NCI-H1417 (cell line): ENCODE measurements at regions not wholly inside any gene's neighbourhood (a gene's known extent, or its start where the extent isn't known, plus 50 kb on each side); places are given as distances from the start of the nearest gene placed in this dataset.
"Not testable (repeated sequence)": the region's sequence is repeated elsewhere in the genome, so short reads cannot be mapped to it uniquely, and the experiment has no call there.

Experiments used
- DNase-seq, 3 experiments: peaks; one replicate each; lab custom pipeline; 2025; lab: John Stamatoyannopoulos, UW

DNA sequence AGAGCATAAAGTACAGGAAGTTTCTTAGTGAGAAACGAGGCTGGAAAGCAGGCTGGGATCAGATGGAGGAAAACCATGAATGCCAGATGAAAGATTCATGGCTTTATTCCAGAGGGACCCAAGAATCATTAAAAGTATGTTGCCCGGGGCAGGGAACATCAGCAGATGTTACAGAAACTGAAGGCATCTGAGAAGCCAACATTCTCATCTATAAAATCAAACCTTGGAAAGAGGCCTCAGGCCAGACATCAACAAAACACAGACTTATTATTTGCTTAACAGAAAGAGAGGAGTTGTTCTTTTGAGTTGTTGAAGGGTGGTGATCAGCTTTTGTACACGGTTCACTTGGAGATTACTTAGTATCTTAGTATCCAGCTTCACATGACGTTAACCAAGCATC, 543.6 kb downstream of the RFC3 start:
- DNase-seq: no peak

DNA sequence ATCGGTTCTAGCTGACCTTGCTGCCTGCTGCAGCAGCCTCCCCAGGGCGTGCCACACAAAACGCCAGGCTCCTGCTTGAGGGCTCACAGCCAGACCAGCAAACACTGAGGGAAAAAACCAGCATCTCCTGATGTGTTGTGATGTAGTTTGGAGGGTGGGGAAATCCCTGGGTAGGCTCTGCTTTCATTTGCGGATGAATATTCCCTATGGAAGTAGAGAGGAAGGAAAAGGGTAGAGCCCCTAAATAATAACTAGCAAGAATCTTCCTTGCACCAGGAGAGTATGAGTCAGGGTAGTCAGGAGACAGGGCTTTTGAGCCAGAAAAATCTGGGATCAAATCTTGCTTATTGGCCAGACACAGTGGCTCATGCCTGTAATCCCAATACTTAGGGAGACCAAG, 545.3 kb downstream of the RFC3 start:
- DNase-seq: no peak

DNA sequence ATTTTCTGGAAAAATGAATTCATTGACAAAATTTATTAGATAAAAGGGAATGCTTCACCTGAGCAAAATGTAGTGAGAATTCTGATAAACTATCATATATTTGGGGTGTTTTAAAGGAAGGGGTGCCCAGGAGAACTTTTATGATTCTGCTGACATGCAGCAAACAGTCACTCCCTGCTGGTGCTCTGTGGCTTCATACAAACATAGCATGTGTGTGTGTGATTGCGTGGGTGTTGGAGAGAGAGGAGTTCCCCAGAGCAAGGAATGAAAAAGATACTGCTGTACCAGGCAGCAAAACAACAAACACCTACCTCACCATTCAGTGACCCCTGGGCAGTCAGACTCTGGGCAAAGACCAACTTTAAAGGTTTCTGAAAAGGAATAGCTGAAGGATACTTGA, 546.7 kb downstream of the RFC3 start:
- DNase-seq: no peak

DNA sequence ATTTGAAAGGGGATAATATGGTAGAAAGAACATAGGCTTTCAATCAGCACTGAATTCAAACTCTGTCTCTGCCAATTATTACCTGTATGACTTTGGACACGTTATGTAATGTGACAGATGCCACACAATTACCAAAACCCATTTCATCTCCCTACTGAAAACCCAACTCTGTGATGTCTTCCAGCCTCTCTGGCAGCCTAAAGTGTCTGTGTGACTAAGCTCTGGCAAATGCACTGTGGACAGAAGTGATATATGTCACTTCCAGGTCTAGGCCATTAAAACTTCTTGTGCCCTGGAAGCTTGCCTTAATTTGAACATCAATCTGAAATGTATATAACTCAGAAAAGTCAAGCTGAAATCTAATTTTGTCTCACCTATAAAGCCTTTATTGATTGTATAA, 552.0 kb downstream of the RFC3 start:
- no peak for DNase-seq

DNA sequence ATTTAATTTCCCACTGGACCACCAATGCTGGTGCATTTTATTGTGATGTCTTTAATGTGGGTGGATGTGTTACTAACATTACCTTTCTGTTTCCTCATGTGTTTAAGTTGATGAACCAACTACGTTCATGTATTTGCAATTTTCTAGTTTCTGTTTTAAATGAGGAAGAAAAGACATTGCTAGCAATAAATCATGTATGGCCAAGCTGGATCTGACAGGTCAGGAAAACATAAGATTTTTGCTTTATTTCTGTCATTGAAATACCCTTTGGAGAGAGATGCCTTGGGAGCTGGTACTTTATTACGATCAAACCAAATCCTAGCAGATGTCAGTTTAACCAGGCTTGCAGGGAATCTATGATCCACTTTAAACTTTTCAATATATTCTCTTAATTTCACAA, 553.2 kb downstream of the RFC3 start:
- no peak for DNase-seq

DNA sequence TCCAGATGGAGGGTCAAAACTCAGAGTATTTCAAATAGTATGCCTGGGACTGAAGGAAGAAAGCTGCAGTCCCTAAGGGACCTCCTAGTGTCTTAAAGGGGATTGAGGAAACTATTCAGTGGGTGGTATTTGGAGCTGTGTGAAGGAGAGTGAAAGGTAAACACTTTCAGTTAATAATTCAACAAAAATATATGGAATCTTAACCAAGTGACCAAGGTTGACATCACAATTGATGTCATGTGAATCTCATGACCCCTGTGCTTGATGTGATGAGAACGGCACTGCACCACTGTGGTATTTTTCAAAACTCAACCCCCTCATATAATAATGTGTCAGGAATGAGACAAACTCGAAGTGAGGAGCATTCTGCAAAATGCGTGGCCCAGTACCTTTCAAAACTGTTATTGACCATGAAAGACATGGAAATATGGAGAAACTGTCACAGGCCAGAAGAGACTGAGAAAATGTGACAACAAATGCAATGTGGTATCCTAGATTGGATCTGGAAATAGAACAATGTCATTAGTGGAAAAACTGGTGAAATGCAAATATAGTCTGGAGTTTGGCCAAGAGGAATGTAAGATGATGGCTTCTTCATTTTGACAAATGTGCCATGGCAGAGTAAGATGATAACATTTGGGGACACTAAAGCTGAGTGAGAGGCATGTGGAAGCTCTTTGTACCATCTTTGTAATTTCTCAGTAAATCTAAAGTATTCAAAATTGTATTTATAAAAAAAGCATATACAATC, 553.9 kb downstream of the RFC3 start:
- DNase-seq: no peak

DNA sequence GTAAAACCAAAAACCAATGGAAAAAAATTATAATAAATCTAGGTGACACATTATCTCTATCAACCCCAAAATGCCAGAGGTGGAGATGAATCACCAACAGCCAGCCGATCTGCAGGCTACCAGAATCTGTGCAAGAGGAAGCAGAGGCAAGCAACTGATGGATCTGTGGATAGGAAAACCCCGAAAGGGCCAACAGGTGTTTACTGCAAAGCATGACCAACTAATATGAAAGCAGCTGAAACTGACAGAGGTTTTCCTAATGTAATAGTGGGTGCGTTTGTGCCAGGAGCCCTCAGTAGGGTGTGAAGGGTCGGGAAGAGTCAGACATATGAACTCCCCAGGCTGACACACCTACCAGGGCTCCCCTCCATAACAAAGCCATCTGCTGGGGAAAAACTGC, 554.6 kb downstream of the RFC3 start:
- DNase-seq: no peak

DNA sequence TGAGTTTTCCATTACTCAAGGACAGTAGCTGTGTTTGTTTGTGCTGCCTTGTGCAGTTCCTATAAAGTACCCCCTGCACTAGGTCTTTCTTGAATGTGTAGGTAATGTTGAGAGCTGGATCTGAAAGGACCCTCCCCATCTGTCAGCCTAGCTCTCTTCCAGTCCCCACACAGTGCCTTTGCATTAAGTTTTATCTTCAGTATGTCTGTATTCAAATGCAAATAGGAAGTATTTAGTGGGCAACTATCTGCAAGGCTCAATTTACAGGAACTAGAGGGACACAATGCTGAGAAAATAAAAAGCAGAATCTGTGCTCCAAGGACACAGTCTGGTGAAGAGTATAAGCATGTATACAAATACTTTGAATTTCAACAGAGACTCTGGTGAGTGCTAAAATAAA, 558.5 kb downstream of the RFC3 start:
- no peak for DNase-seq

DNA sequence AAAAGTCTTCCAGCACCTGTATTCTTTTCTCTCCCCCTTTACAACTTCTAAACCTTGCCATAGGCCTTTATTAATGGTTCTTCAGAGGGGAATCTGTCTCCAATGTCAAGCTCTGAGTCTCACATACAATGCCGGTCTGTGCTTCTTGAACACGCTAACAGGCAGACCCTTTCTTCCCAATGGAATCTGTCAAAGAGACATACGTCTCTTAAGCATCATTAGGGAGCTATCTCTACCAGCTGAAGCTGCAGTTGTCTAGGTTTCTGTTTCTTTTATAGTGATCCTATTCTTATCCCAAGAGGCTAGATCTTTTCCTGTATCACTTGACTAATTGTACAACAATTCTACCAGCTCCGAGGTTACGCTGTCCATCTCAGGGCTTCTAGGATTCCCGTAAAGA, 560.8 kb upstream of the NBEA start:
- no peak for DNase-seq

DNA sequence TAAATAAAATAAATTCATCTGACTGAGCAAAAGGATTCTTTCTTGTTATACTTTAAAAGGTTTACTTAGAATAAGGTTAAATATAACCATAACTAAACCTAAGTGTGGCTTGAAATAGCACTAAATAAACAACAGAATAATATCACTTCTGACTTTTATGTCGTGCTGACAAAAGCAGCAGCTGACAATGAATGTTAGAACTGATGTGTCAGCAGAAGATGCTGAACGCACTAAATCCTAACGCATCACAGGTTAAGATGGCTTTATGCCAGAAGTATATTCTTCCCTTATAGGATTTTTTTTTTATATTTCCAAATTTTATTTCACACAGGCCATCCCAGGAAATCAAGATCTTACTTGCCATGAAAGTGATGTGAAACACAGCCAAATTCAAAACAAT, 558.3 kb upstream of the NBEA start:
- no peak for DNase-seq

DNA sequence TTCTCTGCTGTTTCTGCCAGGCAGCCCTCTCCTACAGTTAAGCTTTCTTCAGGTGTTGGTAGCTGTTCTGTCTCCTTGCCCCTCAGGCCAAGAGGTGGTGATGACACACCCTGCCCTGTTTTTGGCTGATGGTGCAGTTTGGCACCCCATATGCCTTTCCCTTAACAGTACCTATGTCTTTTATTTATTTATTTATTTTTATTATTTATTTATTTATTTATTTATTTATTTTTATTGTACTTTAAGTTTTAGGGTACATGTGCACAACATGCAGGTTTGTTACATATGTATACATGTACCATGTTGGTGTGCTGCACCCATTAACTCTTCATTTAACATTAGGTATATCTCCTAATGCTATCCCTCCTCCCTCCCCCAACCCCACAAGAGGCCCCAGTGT, 555.8 kb upstream of the NBEA start:
- DNase-seq: not testable (repeated sequence)

DNA sequence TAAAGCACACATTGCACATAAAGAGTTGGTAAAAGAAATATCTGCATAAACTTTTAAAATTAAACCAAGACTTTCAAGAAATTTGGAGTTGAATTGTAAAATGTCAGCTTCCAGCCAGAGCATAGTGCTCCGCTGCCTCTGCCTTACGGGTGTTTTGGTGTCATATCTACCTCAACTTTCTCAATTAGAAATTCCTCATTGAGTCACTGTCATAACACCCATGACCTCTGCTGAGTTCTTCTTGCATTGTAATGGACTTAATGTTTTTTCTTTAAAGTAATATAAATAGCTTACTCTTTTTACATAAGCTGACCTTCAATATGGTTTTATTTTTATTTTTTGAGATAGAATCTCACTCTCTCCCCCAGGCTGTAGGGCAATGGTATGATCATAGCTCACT, 551.0 kb upstream of the NBEA start:
- DNase-seq: no peak

DNA sequence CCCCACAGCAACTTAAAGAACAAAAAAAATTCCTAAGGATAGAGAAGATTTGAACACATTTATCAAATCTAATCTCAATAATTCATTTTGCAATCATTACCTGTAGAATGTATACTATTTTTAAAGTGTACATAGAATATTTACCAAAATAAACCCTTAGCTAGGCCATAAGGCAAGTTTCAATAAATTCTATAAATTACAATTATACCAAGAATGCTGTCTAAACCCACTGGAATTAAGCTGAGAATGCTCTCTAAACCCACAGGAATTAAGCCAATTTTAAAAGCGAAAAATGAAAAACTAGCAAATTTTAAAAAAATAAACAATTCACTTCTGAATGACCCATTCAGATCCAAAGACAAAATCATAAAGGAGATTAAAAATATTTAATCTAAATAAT, 540.4 kb upstream of the NBEA start:
- no peak for DNase-seq

DNA sequence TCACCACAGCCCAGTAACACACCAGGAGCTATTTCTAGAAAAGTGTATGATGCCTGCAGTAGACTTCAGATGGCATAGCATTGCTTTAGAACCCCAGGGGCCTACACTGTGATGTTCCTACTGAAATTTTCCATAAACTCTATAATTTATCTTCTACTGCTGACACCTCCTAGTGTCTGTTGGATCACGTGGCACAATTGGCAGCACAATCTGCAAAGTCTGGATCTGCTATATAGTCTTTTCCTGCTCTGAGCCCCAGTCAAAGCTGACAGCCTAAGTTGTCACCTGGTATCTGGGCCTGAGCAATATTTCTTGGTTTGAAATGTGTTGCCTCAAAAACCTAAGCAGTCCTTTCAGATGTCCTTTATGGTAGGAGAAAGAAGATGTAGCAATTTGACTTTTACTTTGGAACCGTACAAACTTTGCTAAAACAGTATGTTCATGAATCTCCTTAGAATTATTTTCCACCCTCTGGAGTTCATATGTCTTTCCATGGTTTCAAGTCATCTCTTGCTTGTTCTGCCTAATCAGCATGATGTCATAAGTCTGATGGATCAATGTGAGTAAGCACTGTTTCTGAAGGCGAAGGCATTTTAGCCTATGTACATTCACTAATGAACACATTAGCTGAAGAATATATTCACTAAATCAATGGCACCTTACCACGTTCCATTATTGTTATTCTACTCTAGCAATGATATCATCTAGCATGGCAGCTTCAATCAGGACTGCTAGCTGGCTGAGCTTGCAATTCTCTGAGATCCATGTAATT, 536.5 kb upstream of the NBEA start:
- DNase-seq: no peak

DNA sequence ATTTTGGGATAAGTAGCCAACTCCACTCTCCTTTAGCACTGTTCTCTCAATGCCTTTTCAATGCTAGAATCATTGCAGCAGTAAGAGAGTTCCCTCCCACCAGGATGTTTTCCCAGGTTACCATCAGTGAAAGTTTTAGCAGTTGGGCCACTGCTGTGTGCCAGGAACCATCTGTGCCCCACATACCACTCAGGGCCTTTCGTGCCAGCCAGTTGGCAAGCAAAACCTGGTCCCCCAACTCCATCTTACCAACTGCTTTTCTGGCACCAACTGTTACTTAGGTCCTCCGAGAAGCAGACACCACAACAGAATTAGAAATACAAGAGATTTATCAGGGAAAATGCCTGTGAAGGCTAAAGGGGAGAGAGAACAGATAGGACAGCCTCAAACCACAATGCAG, 533.4 kb upstream of the NBEA start:
- DNase-seq: no peak

DNA sequence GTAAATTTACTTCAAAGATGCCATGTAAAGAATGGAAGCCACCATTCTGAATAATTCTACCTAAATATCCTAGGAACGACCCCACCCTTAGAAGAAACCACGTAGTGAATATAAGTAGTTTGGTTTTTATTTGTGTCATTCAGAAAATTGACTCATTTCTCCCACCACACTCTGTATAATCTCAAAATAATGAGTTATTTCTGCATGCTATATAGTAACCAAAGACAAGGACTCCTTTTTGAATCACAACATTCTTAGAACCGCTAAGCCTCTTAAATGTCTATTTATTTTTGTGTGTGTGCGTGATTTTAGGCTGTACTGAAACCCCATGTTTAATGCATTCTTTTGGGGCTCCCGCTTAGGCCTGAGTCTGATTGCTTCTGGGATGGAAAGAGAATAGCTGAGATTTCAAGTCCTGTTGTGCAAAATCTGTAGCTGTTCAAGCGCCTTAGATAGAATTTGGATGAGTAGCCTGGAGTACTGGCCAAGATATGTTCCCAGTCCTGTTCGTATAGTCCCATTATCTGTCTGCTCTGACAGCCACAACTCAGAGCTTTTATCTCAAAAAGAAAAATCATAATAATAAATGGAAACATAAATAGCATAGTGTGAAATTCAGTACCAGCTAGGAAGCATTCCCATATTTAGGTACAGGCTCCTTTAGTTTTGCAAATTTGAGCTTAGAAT, 532.4 kb upstream of the NBEA start:
- DNase-seq: no peak

DNA sequence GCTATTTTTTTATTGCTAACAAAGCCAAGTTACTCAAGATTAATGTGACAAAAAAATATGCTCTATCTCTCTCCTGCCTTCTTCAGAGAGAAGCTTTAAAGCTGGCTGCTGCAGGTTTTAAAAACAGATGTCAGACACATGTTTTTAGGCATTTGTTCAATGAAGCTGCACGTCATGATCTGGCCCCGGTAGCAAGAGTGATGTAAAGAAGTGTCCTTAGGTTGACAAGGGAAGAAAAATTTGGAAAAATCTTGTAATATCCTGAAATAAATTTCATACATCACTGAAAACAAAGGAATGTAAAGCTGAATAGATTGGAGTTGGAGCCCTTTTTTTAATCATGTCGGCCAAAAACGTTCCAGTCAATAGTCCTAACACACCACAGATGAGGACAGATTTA, 531.4 kb upstream of the NBEA start:
- DNase-seq: no peak

DNA sequence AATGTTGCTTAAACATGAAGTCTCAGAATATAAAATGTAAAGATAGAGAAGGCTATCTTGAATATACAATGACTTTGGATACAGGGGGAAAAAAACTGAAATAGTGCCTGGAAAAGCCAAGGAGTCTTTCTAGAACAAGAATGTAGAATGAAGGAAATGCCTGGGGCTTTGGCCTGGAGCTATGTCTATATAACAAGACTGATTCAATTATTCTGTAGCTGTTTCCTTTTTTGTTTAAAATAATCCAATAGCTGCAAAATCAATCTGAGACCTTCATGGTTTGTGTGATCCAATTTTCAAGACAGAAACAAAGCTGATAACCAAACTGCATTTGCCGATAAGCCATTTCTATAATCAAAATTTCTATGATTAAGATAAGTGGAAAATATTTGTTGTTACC, 530.9 kb upstream of the NBEA start:
- no peak for DNase-seq

DNA sequence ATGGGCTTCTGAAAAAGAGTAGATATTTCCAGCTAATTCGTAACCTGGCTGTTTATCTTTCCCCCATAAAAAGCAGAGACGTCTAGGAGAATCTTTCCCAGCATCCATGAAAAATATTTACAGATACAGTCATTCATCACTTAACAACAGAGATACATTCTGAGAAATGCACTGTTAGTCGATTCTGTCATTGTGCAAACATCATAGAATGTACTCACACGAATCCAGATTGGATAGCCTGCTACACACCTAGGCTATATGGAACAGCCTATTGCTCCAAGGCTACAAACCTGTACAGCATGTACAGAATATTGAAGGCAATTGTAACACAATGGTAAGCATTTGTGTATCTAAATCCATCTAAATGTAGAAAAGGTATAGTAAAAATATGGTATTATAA, 530.2 kb upstream of the NBEA start:
- DNase-seq: no peak

DNA sequence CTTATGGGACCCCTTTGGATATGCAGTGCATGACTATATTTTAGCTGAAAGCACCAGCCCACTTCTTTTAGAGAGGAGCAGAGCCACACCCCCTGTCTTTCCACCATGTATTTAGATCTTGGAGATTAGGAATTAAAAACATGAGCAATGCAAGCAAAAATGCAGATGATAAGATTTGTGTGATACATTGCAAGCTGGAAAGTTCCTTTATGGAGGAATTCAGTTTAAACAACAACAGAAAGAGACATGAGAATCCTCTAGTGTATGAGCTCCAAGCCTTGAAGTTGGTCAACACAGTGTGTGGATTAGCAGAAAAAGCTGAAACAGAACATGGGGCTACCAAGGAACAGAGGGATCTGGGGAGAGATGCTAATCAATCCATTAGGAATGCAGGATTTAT, 529.8 kb upstream of the NBEA start:
- no peak for DNase-seq

DNA sequence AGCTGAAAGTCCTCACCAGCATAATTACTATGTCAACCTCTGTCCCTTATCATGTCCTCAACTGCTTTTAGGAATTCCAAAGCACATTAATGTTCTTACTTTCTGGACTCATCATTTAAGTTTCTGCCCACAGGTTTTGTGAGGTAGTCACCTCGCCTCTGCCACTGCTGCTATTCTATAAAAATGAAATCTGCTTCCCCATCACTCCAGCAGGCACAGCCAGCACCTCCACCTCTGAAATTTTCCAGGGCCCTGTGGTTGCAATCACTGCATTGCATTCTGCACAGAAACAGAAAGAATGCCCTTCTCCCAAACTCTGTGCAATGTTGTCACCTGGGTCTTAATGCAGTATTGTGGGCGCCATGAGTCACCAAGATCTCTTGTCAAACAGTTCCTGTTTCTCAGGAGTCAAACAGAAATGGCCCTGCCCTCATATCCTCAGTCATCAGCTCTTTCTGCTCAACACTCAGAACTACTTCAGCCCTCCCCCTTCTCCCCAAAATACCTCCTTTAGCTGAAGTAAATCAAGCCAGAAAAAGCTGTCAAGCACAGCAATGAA, 529.2 kb upstream of the NBEA start:
- DNase-seq: no peak

DNA sequence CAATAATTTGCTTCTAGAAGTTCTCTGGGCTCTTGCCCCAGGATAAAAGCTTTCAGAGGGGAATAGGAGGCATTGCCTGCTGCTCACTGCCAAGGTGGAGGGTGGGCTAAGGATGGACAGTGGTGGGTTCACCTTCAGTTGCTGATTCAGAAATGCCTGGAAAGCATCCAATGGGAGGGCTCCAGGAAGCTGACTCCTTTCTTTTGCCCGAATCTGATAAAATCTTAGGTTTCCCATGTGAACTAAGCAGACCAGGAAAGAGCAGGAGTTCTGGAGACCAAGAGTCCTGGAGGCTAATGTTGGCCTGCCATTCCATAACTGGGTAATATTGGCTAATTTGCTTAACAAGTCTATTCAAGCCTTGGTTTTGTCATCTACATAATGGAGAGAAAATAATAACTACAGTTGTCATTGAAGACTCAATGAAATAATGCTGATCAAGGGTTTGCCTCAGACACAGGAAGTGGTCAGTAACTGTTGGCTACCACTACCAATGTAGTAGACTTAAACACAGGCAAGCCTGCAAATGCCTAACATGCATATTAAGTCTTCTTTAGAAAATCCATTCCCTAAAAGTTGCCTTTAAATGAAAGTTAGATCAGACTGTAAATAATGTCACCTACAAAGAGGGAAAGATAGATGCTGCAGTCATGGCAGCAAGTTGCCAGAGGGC, 528.4 kb upstream of the NBEA start:
- no peak for DNase-seq
